Transverse colon (tissue), 3 donors: ENCODE measurements at regions not wholly inside any gene's neighbourhood (a gene's known extent, or its start where the extent isn't known, plus 50 kb on each side); places are given as distances from the start of the nearest gene placed in this dataset.

ENCODE experiments used
- CTCF ChIP-seq, 5 experiments: fragments of 200-600 bp in 3 of 5; fragments of 450-650 bp in 2 of 5; sonication (generic) in 3 of 5; IDR thresholded peaks; 1 replicate in 2 of 5; 2 replicates in 3 of 5; pipeline ENCODE4 v1.5.1; 2016 to 2017; ENCODE audit warnings: antibody characterized with exemption in 5 of 5, inconsistent platforms in 3 of 5, mild to moderate bottlenecking in 2 of 5, moderate library complexity in 1 of 5
- EP300 ChIP-seq: sonication (generic); formaldehyde crosslinking; IDR thresholded peaks from one replicate; pipeline ENCODE4 v1.6.1; 2017; ENCODE audit warnings: antibody characterized with exemption, low read depth
- POLR2A ChIP-seq: fragments of 450-650 bp; IDR thresholded peaks from one replicate; pipeline ENCODE4 v1.6.1; 2016; ENCODE audit warnings: antibody characterized with exemption, mild to moderate bottlenecking, moderate library complexity

GRCh38 chr10:75334720-75335119, 66.8 kb downstream of the ZNF503 start:
- TF ChIP-seq POLR2A, result no peak
- TF ChIP-seq CTCF (IDR thresholded peaks at IDR 0.05), result no peak
- no peak for TF ChIP-seq EP300
